Endothelial cell of umbilical vein (primary cell): ENCODE measurements at regions not wholly inside any gene's neighbourhood (a gene's known extent, or its start where the extent isn't known, plus 50 kb on each side); places are given as distances from the start of the nearest gene placed in this dataset.
"Not testable (repeated sequence)": the region's sequence is repeated elsewhere in the genome, so short reads cannot be mapped to it uniquely, and the experiment has no call there.

Experiments
- BruUV-seq: library from RNA; stranded (reverse); fragments of 400-500 nt; replicated peaks from 2 replicates; lab custom pipeline; 2021; lab: Mats Ljungman, UMichigan
- CTCF ChIA-PET: fragments of 300-600, 350-600 bp; sonication (Branson Sonifier 250); formaldehyde crosslinking; loops from one replicate; lab custom pipeline; 2021; ENCODE audit warnings: antibody characterized with exemption, inconsistent platforms; lab: Charles Lee
- POLR2A ChIA-PET: fragments of 300-600, 350-600 bp; sonication (Branson Sonifier 250); formaldehyde crosslinking; loops from one replicate; lab custom pipeline; 2021; ENCODE audit warnings: antibody characterized with exemption, inconsistent platforms; lab: Charles Lee
- DNase-seq: peaks from one replicate; pipeline ENCODE4 v3.0.0-alpha.2; 2011; ENCODE audit warnings: low read depth, low spot score
- FAIRE-seq: peaks from 2 replicates; lab custom pipeline; 2011; peaks lifted over from hg19 to GRCh38; lab: Jason Lieb, UNC
- H2AFZ ChIP-seq: 2 replicates; pipeline ENCODE4 v1.6.0; 2012; ENCODE audit warnings: low read depth, low read length, control low read depth, inconsistent platforms
- H3K27ac ChIP-seq: 2 replicates; pipeline ENCODE4 v1.5.1; 2011; ENCODE audit warnings: low read depth, mild to moderate bottlenecking, control low read depth, low read length, moderate library complexity; ENCODE audit not compliant: insufficient read depth
- H3K27me3 ChIP-seq, 2 experiments: 2 replicates each; pipeline versions ENCODE4 v1.6.0 to v1.6.1; 2011; ENCODE audit warnings: low read length in 2 of 2, mixed read lengths in 1 of 2; ENCODE audit not compliant: control insufficient read depth in 2 of 2, insufficient read depth in 2 of 2
- H3K36me3 ChIP-seq, 2 experiments: 2 replicates in 1 of 2; 3 replicates in 1 of 2; pipeline ENCODE4 v1.5.1; 2011; ENCODE audit warnings: low read length in 2 of 2, mild to moderate bottlenecking in 1 of 2, moderate library complexity in 1 of 2; ENCODE audit not compliant: control insufficient read depth in 2 of 2, insufficient read depth in 2 of 2; ENCODE audit errors: extremely low read depth in 1 of 2
- H3K4me1 ChIP-seq: 3 replicates; pipeline ENCODE4 v1.5.1; 2011; ENCODE audit warnings: mild to moderate bottlenecking, low read length; ENCODE audit not compliant: control insufficient read depth, insufficient read depth; ENCODE audit errors: extremely low read depth
- H3K4me2 ChIP-seq: 2 replicates; pipeline ENCODE4 v1.6.1; 2011; ENCODE audit warnings: low read length, control low read depth, mixed read lengths; ENCODE audit not compliant: insufficient read depth
- H3K4me3 ChIP-seq, 3 experiments: fragments of 200-600 bp in 1 of 3; sonication (generic), shearing (Covaris generic) in 1 of 3; replicated peaks in 1 of 3; 2 replicates each; pipeline ENCODE4 v1.5.1; 2011 to 2016; ENCODE audit warnings: control low read depth in 3 of 3, low read length in 3 of 3, mild to moderate bottlenecking in 2 of 3, inconsistent platforms in 1 of 3, low read depth in 1 of 3, moderate library complexity in 1 of 3; ENCODE audit not compliant: insufficient read depth in 1 of 3
- H3K79me2 ChIP-seq: 2 replicates; pipeline ENCODE4 v1.6.0; 2012; ENCODE audit warnings: low read length, inconsistent platforms; ENCODE audit not compliant: control insufficient read depth, insufficient read depth
- H3K9ac ChIP-seq: replicated peaks from 2 replicates; pipeline ENCODE3; 2011; ENCODE audit warnings: low read length, control low read depth; ENCODE audit not compliant: insufficient read depth; ENCODE audit errors: extremely low read depth
- H3K9me1 ChIP-seq: replicated peaks from 3 replicates; pipeline ENCODE4 v1.6.0; 2011; ENCODE audit warnings: mild to moderate bottlenecking, low read length; ENCODE audit not compliant: control insufficient read depth, insufficient read depth; ENCODE audit errors: extremely low read depth
- H3K9me3 ChIP-seq: replicated peaks from 2 replicates; pipeline ENCODE4 v1.5.1; 2012; ENCODE audit warnings: low read length, inconsistent platforms; ENCODE audit not compliant: control insufficient read depth, insufficient read depth
- H4K20me1 ChIP-seq: replicated peaks from 2 replicates; pipeline ENCODE3; 2011; ENCODE audit warnings: mild to moderate bottlenecking, low read length; ENCODE audit not compliant: control insufficient read depth, insufficient read depth; ENCODE audit errors: extremely low read depth
- CTCF ChIP-seq, 2 donors: IDR thresholded peaks; 1 replicate in 1 of 2; 2 replicates in 1 of 2; pipeline ENCODE4 v1.5.1; 2011; ENCODE audit warnings: low read length in 2 of 2, mild to moderate bottlenecking in 2 of 2, moderate library complexity in 2 of 2, control low read depth in 1 of 2, inconsistent platforms in 1 of 2, low read depth in 1 of 2; ENCODE audit not compliant: insufficient read depth in 1 of 2; ENCODE audit errors: extremely low read depth in 1 of 2
- EZH2 ChIP-seq: IDR thresholded peaks from 2 replicates; pipeline ENCODE4 v1.6.1; 2012; ENCODE audit warnings: borderline replicate concordance, low read depth, mild to moderate bottlenecking, moderate library complexity, low read length, inconsistent platforms; ENCODE audit not compliant: severe bottlenecking
- FOS ChIP-seq: IDR thresholded peaks from 2 replicates; pipeline ENCODE4 v1.6.1; 2011; ENCODE audit warnings: mild to moderate bottlenecking, low read length, moderate library complexity, borderline replicate concordance; ENCODE audit not compliant: insufficient read depth
- GATA2 ChIP-seq: IDR thresholded peaks from 2 replicates; pipeline ENCODE4 v1.7.0; 2011; ENCODE audit warnings: low read depth, mild to moderate bottlenecking, moderate library complexity, mixed read lengths, low read length; ENCODE audit not compliant: insufficient read length, insufficient read depth
- JUN ChIP-seq: IDR thresholded peaks from 2 replicates; pipeline ENCODE4 v1.6.1; 2011; ENCODE audit warnings: borderline replicate concordance, low read depth; ENCODE audit not compliant: insufficient read length, insufficient read depth
- MAX ChIP-seq: IDR thresholded peaks from 2 replicates; pipeline ENCODE4 v1.6.1; 2011; ENCODE audit not compliant: insufficient read depth, insufficient read length
- MYC ChIP-seq: IDR thresholded peaks from one replicate; pipeline ENCODE4 v1.6.1; 2011; ENCODE audit warnings: mild to moderate bottlenecking, low read depth, low read length
- POLR2A ChIP-seq: IDR thresholded peaks from 2 replicates; pipeline ENCODE4 v1.6.1; 2012; ENCODE audit warnings: low read depth, mild to moderate bottlenecking, control low read depth, low read length
- POLR2AphosphoS5 ChIP-seq: IDR thresholded peaks from 2 replicates; pipeline ENCODE4 v1.6.1; 2012; ENCODE audit warnings: low read depth, mild to moderate bottlenecking, control low read depth, low read length, moderate library complexity; ENCODE audit not compliant: insufficient read depth
- dilution Hi-C: fragments of 300-500 bp; cut with MboI; formaldehyde crosslinking; loops from one replicate; pipeline ENCODE4 v1.15.0; 2019; ENCODE audit warnings: low sequenced_read_pairs; ENCODE audit not compliant: extremely low pct_ligation_motif_present
- intact Hi-C: fragments of 100-400 bp; cut with micrococcal nuclease; formaldehyde crosslinking; loops from one replicate; pipeline ENCODE4 v1.10.0; 2022

DNA sequence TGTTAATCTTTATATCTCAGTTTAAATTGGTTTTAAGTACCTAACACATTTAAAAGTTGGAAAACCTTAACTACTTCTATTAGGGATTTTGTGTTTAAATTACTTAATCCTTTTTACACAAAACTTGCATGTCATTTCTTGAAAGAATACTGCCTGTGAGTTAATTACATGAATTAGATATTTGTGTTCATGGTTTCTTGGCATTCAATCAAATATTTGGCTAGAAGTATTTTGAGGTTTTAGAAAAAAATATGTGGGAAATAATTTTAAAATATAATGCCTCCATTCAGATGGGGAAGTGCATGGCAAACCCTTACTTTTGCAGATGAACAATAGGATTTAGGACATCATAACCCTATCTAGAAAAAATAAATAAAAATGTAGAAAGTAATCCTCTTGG is 186.5 kb upstream of the SEMA3E start:
- Histone ChIP-seq H3K9me1 (no peaks in the 10 kb centered on the region), H3K4me2 (no peak overlapping the region), H3K36me3 (no peaks in the 10 kb centered on the region), H2AFZ (no peak overlapping the region), H3K27me3 (no peaks in the 10 kb centered on the region), H3K27ac (no peak overlapping the region), H4K20me1 (no peaks in the 10 kb centered on the region), H3K4me3 (no peak overlapping the region), H3K9ac (no peak overlapping the region), H3K9me3 (no peaks in the 10 kb centered on the region), H3K4me1 (no peaks in the 10 kb centered on the region), H3K79me2 (no peaks in the 10 kb centered on the region)
- dilution Hi-C loops (no loop called here), intact Hi-C loops (no loop called here)
- BruUV-seq, result no TSS peak
- FAIRE-seq (no peak), DNase-seq (no peak)
- TF ChIP-seq CTCF (IDR thresholded peaks at IDR 0.05; ENCODE audit: extremely low read depth in 1 of 2, insufficient read depth in 1 of 2, low read depth in 1 of 2, low read length in 2 of 2) (no peak), EZH2 (no peak), FOS (no peak), MYC (no peak), MAX (no peak), GATA2 (no peak), POLR2A (no peak), JUN (no peak), POLR2AphosphoS5 (no peak)
- POLR2A ChIA-PET, result no interaction called here
- CTCF ChIA-PET, result no interaction called here

DNA sequence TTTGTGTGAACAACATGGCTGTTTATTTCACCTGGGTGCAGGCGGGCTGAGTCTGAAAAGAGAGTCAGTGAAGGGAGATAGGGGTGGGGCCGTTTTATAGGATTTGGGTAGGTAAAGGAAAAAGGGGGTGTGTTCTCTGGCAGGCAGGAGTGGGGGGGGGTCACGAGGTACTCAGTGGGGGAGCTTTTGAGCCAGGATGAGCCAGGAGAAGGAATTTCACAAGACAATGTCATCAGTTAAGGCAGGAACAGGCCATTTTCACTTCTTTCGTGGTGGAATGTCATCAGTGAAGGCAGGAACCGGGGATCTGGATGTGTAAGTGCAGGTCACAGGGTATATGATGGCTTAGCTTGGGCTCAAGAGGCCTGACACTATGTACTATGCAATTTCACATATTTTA is 184.8 kb upstream of the SEMA3E start:
- H3K27ac ChIP-seq, H3K27me3 ChIP-seq, H3K9ac ChIP-seq, H4K20me1 ChIP-seq, dilution Hi-C loops, H3K36me3 ChIP-seq, H2AFZ ChIP-seq, H3K9me1 ChIP-seq, H3K4me1 ChIP-seq, CTCF ChIA-PET, POLR2A ChIA-PET, H3K4me2 ChIP-seq, H3K79me2 ChIP-seq, FAIRE-seq, H3K4me3 ChIP-seq, DNase-seq, BruUV-seq, H3K9me3 ChIP-seq, intact Hi-C loops: not testable (repeated sequence)
